ENCODE measurements at regions not wholly inside any gene's neighbourhood (a gene's known extent, or its start where the extent isn't known, plus 50 kb on each side); places are given as distances from the start of the nearest gene placed in this dataset.

DNA sequence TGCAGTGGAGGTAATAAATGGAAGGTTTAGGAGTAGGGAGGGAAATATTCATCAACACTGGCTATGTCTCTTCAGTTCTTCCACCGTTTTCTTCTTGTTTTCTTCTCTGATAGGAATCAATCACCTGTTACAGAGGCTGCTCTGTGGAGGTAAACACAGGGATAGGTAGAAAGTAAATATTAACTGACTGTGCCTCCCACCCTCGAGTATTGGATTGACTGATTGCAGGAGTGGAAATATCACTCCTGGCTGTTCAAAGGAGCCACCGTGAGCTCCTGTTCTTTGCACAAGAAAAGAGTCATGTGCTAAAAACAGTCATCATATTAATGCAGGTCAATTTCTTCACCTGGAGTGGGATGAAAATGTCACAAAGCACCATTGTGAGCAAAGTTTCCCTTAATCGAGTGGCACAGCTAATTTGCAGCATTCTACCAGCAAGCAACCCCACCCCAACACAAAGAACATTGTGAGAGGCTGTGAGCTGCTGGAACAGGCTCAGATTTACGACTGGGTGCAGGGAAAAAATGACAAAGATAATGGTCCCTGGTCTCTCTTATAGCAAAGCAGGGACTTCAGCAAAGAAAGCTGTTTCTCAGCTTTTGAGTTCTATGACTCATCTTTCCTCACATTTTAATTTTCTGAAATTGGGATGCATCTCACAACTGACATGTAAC is 113.7 kb upstream of the TSPAN5 start:
- peaks cover 11% of the 10 kb centered on the region for H3K9me3 Mint-ChIP-seq
- ChIA-PET POLR2A (no interaction called here), CTCF (no interaction called here)
- intact Hi-C loops (cut with micrococcal nuclease) = no loop called here
- DNase-seq (no peak), ATAC-seq (ENCODE audit: low read depth) (no peak)
- H3K4me3 Mint-ChIP-seq = no peak overlapping the region
- no peak overlapping the region for H3K27ac Mint-ChIP-seq
- H3K27me3 Mint-ChIP-seq = peaks cover 11% of the 10 kb centered on the region
- TF ChIP-seq, protein P1, sequence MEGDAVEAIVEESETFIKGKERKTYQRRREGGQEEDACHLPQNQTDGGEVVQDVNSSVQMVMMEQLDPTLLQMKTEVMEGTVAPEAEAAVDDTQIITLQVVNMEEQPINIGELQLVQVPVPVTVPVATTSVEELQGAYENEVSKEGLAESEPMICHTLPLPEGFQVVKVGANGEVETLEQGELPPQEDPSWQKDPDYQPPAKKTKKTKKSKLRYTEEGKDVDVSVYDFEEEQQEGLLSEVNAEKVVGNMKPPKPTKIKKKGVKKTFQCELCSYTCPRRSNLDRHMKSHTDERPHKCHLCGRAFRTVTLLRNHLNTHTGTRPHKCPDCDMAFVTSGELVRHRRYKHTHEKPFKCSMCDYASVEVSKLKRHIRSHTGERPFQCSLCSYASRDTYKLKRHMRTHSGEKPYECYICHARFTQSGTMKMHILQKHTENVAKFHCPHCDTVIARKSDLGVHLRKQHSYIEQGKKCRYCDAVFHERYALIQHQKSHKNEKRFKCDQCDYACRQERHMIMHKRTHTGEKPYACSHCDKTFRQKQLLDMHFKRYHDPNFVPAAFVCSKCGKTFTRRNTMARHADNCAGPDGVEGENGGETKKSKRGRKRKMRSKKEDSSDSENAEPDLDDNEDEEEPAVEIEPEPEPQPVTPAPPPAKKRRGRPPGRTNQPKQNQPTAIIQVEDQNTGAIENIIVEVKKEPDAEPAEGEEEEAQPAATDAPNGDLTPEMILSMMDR (IDR thresholded peaks at IDR 0.05) = no peak
- H3K36me3 Mint-ChIP-seq (ENCODE audit: low read depth) = no peaks in the 10 kb centered on the region
- no peaks in the 10 kb centered on the region for H3K4me1 Mint-ChIP-seq

- ATAC-seq (ENCODE audit: low read depth) = no peak
- Mint-ChIP-seq H3K36me3 (ENCODE audit: low read depth) (no peaks in the 10 kb centered on the region), H3K4me1 (no peaks in the 10 kb centered on the region)
Measured at GRCh38 chr4:98765771-98766170, 107.4 kb upstream of the TSPAN5 start.

DNA sequence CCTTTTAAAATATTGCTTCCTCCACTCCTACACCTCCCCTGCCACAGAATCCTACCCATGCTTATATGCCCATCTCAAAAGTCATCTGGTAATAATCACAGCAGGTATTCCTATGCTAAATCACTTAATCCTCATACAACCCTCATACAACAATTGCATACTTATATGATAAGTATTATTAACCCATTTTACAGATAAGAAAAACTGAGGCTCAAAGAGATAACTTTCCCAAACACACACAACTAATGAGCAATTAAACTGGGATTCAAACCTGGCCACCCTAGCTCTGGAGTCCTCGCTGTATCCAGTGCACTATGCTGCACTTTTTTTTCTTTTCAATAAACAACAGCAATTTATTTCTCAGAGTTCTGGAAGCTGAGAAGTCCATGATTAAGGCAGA is 99.8 kb upstream of the TSPAN5 start:
- TF ChIP-seq, protein P1 (IDR thresholded peaks at IDR 0.05) = no peak
- intact Hi-C loops (cut with micrococcal nuclease) = no loop called here
- Mint-ChIP-seq H3K36me3 (ENCODE audit: low read depth) (no peaks in the 10 kb centered on the region), H3K9me3 (no peaks in the 10 kb centered on the region), H3K4me1 (no peaks in the 10 kb centered on the region), H3K4me3 (no peak overlapping the region), H3K27me3 (peaks cover 7% of the 10 kb centered on the region), H3K27ac (no peak overlapping the region)
- POLR2A ChIA-PET = no interaction called here
- CTCF ChIA-PET = no interaction called here
- DNase-seq (no peak), ATAC-seq (ENCODE audit: low read depth) (no peak)

More at GRCh38 chr4:98765771-98766170, 107.4 kb upstream of the TSPAN5 start:
- Mint-ChIP-seq H3K27ac (no peak overlapping the region), H3K4me3 (no peak overlapping the region), H3K9me3 (peaks cover 25% of the 10 kb centered on the region), H3K27me3 (peaks cover 9% of the 10 kb centered on the region)
- TF ChIP-seq, protein P1 (IDR thresholded peaks at IDR 0.05) = no peak
- DNase-seq = no peak
- ChIA-PET POLR2A (no interaction called here), CTCF (no interaction called here)
- intact Hi-C loops (cut with micrococcal nuclease) = no loop called here

DNA sequence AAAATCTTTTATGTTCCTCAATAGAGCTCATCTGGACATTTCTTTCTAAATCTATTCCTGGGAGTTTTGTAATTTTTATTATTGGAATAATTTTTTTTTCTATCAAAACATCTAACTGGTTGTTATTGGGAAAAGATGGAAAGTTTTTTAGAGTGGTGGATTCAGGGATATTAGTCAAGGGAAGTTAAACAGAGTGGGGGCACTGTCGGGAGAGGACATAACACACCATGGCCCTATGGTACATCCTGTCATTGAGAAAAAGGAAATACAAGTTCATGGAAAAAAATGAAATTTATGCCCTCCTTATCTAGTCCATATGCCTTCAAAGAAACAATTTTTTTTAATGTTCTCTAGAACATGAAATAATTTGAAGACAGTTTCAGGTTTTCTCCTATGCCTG is 96.3 kb upstream of the TSPAN5 start:
- no peaks in the 10 kb centered on the region for H3K36me3 Mint-ChIP-seq (ENCODE audit: low read depth)
- DNase-seq = no peak
- no peaks in the 10 kb centered on the region for H3K4me1 Mint-ChIP-seq
- H3K9me3 Mint-ChIP-seq = no peaks in the 10 kb centered on the region
- no peak overlapping the region for H3K27ac Mint-ChIP-seq
- intact Hi-C loops (cut with micrococcal nuclease) = no loop called here
- TF ChIP-seq, protein P1 (IDR thresholded peaks at IDR 0.05) = no peak
- ATAC-seq (ENCODE audit: low read depth) = no peak
- CTCF ChIA-PET = no interaction called here
- H3K4me3 Mint-ChIP-seq = no peak overlapping the region
- H3K27me3 Mint-ChIP-seq = peaks cover 2% of the 10 kb centered on the region
- POLR2A ChIA-PET = no interaction called here

GRCh38 chr4:98749206-98749605 is 90.8 kb upstream of the TSPAN5 start:
- Mint-ChIP-seq H3K4me3 (no peak overlapping the region), H3K4me1 (no peaks in the 10 kb centered on the region), H3K27me3 (no peaks in the 10 kb centered on the region), H3K36me3 (ENCODE audit: low read depth) (no peaks in the 10 kb centered on the region), H3K9me3 (no peaks in the 10 kb centered on the region), H3K27ac (no peak overlapping the region)
- intact Hi-C loops (cut with micrococcal nuclease) = no loop called here
- ATAC-seq (ENCODE audit: low read depth) (no peak), DNase-seq (no peak)
- ChIA-PET POLR2A (no interaction called here), CTCF (no interaction called here)
- TF ChIP-seq, protein P1 (IDR thresholded peaks at IDR 0.05) = no peak

All from activated B cell treated with CpG ODN at 0.5 μM for 24 hours (primary cell).